ENCODE measurements at regions not wholly inside any gene's neighbourhood (a gene's known extent, or its start where the extent isn't known, plus 50 kb on each side); places are given as distances from the start of the nearest gene placed in this dataset.

GRCh38 chr5:2696156-2696807, 55.2 kb downstream of the IRX2 start:
- DNase-seq, result no peak

- DNase-seq, result no peak
Measured at GRCh38 chr5:2695200-2695891, 56.1 kb downstream of the IRX2 start.

- no peak for DNase-seq
Measured at GRCh38 chr5:2691530-2691929, 59.9 kb downstream of the IRX2 start.

DNA sequence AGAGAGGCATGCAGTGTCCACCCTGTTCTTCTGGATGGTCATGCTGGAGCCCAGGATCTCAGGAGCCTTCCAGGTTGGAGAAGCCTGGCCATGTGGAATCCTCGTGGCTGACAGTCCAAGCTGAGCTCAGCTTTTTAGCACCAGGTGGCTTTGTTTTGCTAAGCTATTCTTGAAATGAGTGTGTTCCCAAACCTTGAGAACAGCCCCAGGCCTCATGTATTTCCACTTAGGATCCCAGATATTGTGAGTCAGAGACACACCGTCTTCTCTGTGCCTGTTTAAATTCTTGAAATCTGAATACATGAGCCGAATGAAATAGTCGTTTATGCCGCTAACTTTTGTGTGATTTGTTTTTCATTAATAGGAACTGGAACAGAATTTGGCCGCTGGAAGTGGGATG, 61.2 kb downstream of the IRX2 start:
- no peak for DNase-seq

GRCh38 chr5:2688586-2688985, 62.9 kb downstream of the IRX2 start:
- DNase-seq, result no peak

GRCh38 chr5:2687746-2688145, 63.7 kb downstream of the IRX2 start:
- DNase-seq, result no peak

- DNase-seq, result no peak
Measured at GRCh38 chr5:2686321-2687124, 65.0 kb downstream of the IRX2 start.

- DNase-seq, result no peak
Measured at GRCh38 chr5:2685651-2686272, 65.7 kb downstream of the IRX2 start.

DNA sequence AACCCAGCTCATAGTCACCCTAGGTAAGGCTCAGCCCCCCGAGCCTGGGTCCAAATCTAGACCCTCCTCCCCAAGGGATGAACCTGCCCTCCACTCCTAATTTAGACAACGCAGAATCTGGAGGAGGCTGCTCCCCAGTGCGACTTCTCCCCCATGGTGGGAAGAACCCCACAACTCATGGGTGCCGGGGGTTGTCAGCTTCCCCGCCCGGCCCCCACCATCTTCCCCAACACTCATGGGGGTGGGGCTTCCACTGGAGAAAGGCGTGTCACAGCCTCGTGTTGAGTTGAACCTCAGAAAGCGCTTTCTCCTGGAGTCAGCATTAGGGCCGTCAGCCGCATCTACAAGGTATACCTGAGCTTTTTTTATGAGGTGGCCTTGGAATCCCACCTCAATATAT, 66.9 kb downstream of the IRX2 start:
- no peak for DNase-seq

DNA sequence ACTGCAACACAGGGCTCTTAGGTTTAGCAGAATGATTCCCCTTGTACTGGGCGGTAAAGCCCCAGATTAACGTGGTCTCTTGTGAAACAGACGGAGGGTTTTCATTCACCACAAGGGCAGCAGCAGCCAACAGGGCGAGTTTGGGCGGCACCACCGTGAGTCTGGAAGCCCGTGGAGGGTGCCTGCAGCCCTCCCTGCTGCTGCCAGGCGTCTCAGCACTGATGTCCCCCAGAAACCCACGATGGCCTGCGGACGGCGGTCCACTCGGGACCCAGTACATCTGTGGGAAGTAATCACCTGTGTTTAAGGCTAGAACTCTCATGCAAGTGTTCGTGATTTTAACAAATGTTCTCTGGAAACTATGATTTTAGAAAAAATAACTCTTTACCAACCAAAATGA, 67.8 kb downstream of the IRX2 start:
- no peak for DNase-seq

- no peak for DNase-seq
Measured at GRCh38 chr5:2681476-2681875, 70.0 kb downstream of the IRX2 start.

DNA sequence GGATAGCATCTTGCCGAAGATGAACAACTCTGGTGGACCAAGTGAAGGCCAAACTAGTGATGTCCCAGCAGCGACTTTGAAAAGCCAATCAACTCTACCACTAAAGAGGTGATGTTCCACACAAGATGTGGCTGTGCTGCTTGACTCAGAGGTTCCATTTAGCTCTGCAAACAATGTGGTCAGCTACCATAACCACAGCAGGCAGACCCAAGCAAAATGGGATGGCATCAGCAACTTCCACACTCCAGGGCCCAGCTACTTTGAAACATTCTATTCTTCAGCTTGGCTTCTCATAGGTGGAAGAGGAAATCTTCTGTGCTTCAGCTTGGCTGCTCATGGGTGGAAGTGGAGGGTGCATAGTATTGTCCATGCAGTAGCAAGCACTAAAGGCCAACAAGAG, 70.5 kb downstream of the IRX2 start:
- DNase-seq, result no peak

DNA sequence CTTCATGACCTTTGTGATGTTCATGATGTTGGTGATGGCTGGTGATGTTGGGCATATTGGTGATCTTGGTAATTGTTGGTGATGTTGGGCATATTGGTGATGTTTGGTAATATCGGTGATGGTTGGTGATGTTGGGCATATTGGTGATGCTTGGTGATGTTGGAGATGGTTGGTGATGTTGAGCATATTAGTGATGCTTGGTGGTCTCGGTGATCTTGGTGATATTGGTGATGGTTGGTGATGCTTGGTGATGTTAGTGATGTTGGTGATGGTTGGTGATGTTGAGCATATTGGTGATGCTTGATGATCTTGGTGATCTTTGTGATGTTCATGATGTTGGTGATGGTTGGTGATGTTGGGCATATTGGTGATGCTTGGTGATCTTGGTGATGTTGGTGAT, 73.8 kb downstream of the IRX2 start:
- DNase-seq, result no peak

- DNase-seq, result no peak
Measured at GRCh38 chr5:2675548-2675947, 75.9 kb downstream of the IRX2 start.

- DNase-seq, result no peak
Measured at GRCh38 chr5:2674456-2674855, 77.0 kb downstream of the IRX2 start.

DNA sequence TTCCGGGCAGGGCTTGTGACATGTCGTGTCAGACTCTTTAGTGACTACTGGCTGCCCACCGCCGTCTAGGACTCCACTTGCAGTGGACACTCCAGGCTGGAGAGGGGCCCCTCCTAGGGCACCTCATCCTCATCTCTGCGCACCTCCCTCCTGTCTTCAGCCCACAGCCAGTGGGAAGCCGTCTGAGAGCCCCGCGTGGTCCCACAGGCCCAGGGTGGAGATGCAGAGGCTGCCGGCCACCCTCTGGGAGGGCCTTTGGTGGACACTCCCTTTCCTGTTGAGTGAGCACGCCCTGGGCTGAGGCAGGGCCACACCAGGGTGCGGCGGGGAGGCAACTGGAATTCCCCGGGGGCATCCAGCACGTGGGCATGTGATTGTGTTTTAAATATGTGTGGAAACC, 80.5 kb downstream of the IRX2 start:
- DNase-seq, result no peak

GRCh38 chr5:2669913-2670312, 81.6 kb downstream of the IRX2 start:
- DNase-seq, result no peak

DNA sequence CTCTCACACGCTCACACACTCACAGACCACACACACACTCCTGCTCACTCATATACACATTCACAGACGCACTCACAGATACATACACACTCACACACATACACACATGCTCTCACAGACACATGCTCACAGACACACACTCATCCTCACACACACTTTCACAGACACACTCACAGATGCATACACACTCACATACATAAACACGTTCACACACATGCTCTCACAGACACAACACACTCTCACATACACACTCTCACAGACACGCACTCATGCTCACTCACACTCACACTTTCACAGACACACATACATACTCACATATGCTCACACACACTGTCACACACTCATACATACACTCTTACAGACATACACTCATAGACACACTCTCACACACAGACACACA, 82.2 kb downstream of the IRX2 start:
- DNase-seq, result no peak

DNA sequence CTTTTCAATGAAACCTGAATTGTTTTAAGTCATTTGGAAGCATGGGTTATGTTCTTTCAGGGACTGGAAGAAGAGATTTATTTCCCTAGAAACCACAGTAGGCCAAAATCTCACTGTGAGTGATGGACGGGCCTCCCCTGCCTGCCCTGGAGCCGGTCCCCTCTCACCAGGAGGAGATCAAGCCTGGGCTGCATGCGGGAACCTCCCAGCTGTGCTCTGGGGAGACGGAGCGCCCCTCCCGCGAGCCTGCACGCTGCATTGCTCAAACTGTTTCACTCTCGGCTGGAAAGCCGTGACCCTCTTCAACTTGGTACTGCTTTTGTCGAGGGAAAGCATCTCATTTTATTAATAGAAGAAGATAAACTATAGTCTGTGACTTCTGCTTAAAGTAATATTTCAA, 85.4 kb downstream of the IRX2 start:
- DNase-seq, result no peak

DNA sequence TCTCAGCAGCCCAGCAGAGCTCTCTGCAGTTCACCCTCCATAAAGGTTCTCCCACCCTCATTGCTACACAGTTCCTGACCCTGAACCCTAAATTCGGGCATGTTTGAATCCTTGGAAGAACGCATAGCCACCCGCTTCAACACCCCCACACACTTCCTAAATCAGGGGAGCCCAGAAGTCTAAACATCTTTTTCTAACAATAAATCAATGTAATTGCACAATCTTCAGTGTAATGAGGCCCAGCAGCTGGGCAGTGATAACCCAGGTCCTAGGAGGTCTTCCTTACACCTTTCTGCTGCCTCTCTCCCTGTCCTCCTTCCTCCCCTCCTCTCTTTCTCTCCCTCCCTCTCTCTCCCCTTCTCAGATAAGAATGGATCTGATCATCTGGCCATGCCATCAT, 88.0 kb downstream of the IRX2 start:
- DNase-seq, result no peak

DNA sequence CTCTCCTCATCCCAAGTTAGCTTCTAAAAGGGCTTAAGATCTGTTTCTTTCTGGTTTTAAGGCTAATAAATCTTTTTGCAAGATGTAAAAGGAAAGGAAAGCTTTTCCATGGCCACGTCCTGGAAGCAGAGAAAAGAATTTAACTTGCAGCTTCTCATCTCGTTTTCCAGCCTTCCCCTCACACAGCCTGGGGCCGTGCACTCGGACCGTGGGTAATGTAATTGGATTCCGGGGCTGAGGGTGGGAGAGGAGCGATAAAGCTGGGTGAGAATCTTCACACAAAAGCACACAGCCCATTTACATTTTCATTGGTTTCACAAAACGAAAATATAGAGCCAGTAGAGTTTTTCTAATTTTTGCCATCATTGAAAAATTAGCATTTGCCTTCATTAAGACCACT, 91.2 kb downstream of the IRX2 start:
- DNase-seq, result no peak

DNA sequence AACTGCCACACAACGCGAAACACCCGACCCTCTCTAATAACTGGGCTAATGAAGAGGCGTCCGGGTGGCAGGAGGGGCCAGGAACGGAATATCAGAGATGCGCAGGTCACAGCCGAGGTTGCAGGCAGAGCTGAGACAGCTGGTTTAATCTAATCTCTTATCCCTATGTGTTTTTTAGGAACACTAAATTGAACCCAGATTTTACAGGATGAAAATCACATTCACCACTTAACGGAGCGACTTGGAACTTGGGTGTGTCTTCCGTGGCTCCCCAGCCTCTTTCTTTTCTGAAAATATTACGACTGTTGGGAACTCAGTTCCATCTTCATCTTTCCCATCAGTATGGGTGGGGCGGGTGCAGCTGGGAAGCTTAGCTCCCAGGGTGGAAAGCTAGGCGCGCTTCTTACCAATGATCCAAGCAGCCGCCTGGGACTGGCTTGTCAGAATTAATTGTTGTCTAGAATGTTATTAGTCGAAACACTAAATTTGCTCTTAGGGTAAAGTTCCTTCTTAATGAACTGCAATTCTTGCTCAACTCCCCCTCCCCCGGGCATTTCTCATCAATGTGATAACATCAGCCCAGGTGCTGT, 92.5 kb downstream of the IRX2 start:
- DNase-seq, result no peak

- no peak for DNase-seq
Measured at GRCh38 chr5:2658447-2658846, 93.0 kb downstream of the IRX2 start.

Measured in activated CD4-positive, alpha-beta T cell treated with anti-CD3 and anti-CD28 coated beads for 1 hour (primary cell).